ENCODE measurements at regions not wholly inside any gene's neighbourhood (a gene's known extent, or its start where the extent isn't known, plus 50 kb on each side); places are given as distances from the start of the nearest gene placed in this dataset.
A peak's percentile ranks its signal among the peaks of the same experiment; 100 is the strongest.

GRCh38 chr7:131032786-131033185, 294.9 kb upstream of the MKLN1 start:
- no peak overlapping the region for H3K4me3 ChIP-seq
- no peak for DNase-seq
- H3K27me3 ChIP-seq: no peaks in the 10 kb centered on the region
- no peaks in the 10 kb centered on the region for H3K36me3 ChIP-seq
- no peaks in the 10 kb centered on the region for H3K9me3 ChIP-seq
- H3K4me1 ChIP-seq: peaks cover 3 to 21% (median 9%) of the 10 kb centered on the region in 4 donors
- peak overlapping the region in 1 of 4 donors; percentile 46 for H3K27ac ChIP-seq
- TF ChIP-seq, protein P1, sequence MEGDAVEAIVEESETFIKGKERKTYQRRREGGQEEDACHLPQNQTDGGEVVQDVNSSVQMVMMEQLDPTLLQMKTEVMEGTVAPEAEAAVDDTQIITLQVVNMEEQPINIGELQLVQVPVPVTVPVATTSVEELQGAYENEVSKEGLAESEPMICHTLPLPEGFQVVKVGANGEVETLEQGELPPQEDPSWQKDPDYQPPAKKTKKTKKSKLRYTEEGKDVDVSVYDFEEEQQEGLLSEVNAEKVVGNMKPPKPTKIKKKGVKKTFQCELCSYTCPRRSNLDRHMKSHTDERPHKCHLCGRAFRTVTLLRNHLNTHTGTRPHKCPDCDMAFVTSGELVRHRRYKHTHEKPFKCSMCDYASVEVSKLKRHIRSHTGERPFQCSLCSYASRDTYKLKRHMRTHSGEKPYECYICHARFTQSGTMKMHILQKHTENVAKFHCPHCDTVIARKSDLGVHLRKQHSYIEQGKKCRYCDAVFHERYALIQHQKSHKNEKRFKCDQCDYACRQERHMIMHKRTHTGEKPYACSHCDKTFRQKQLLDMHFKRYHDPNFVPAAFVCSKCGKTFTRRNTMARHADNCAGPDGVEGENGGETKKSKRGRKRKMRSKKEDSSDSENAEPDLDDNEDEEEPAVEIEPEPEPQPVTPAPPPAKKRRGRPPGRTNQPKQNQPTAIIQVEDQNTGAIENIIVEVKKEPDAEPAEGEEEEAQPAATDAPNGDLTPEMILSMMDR (IDR thresholded peaks at IDR 0.05): no peak
- TF ChIP-seq POLR2A (IDR thresholded peaks at IDR 0.05): no peak

GRCh38 chr7:131034166-131034881, 293.4 kb upstream of the MKLN1 start:
- Histone ChIP-seq H3K9me3 (no peaks in the 10 kb centered on the region), H3K4me3 (no peak overlapping the region), H3K27ac (no peak overlapping the region), H3K27me3 (no peaks in the 10 kb centered on the region), H3K4me1 (peaks cover 0 to 18% (median 10%) of the 10 kb centered on the region in 4 donors), H3K36me3 (no peaks in the 10 kb centered on the region)
- no peak for DNase-seq
- TF ChIP-seq, protein P1 (IDR thresholded peaks at IDR 0.05): no peak
- no peak for TF ChIP-seq POLR2A (IDR thresholded peaks at IDR 0.05)

DNA sequence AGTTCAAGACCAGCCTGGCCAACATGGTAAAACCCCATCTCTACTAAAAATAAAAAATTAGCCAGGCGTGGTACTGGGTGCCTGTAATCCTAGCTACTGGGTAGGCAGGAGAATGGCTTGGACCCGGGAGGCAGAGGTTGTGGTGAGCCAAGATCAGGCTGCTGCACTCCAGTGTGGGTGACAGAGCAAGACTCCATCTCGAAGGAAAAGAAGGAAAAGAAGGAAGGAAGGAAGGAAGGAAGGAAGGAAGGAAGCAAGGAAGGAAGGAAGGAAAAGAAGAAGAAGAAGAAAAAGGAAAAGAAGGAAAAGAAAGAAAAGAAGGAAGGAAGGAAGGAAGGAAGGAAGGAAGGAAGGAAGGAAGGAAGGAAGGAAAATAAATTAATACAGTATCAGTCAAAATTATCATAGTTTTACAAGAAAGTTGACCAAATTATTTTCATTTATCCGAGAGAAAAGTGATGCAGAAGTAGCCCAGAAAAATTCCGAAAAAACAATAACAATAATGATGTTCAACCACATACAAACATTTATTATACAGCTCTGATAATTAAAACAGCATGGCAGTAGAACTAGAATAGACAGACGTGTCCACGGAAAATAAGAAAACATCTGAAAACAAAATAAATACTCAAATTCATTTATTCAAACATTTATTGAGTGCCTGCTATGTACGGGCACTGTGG, 292.4 kb upstream of the MKLN1 start:
- no peaks in the 10 kb centered on the region for H3K9me3 ChIP-seq
- peaks cover 0 to 26% (median 13%) of the 10 kb centered on the region in 4 donors for H3K4me1 ChIP-seq
- no peaks in the 10 kb centered on the region for H3K36me3 ChIP-seq
- no peak overlapping the region for H3K27ac ChIP-seq
- TF ChIP-seq, protein P1 (IDR thresholded peaks at IDR 0.05): no peak
- no peak for TF ChIP-seq POLR2A (IDR thresholded peaks at IDR 0.05)
- H3K4me3 ChIP-seq: no peak overlapping the region
- DNase-seq: no peak
- H3K27me3 ChIP-seq: no peaks in the 10 kb centered on the region

DNA sequence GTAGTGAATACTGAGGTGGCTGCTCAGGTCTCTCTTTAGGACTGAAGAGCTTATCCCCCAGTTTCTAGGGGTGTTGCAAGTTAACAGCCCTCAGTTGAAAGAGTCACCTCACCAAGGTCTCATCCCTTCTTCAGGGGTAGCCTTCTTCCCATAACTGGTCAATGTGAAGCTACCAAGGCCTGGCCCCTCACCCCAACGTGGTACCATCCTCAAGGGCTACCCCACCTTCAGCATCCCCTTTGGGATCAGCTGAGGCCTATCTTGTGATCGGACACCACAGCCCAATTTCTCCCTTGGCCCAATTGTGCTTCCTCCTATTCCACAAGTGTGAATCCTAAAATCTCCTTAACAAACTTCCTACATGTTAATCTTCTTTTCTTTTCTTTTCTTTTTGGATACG, 289.5 kb upstream of the MKLN1 start:
- Histone ChIP-seq H3K4me1 (peaks cover 0 to 28% (median 7%) of the 10 kb centered on the region in 4 donors), H3K27ac (peak overlapping the region in 1 of 4 donors; percentile 13), H3K36me3 (no peaks in the 10 kb centered on the region), H3K4me3 (no peak overlapping the region), H3K9me3 (no peaks in the 10 kb centered on the region), H3K27me3 (no peaks in the 10 kb centered on the region)
- no peak for DNase-seq
- no peak for TF ChIP-seq POLR2A (IDR thresholded peaks at IDR 0.05)
- TF ChIP-seq, protein P1 (IDR thresholded peaks at IDR 0.05): no peak

- Histone ChIP-seq H3K4me3 (no peak overlapping the region), H3K9me3 (no peaks in the 10 kb centered on the region), H3K27ac (no peak overlapping the region), H3K4me1 (peaks cover 0 to 25% (median 7%) of the 10 kb centered on the region in 4 donors), H3K27me3 (no peaks in the 10 kb centered on the region), H3K36me3 (no peaks in the 10 kb centered on the region)
- DNase-seq: no peak
- no peak for TF ChIP-seq POLR2A (IDR thresholded peaks at IDR 0.05)
- TF ChIP-seq, protein P1 (IDR thresholded peaks at IDR 0.05): no peak
These were observed 288.3 kb upstream of the MKLN1 start for GRCh38 chr7:131039355-131039762.

Measured in Peyer's patch (tissue), 4 donors.